ENCODE measurements at regions not wholly inside any gene's neighbourhood (a gene's known extent, or its start where the extent isn't known, plus 50 kb on each side); places are given as distances from the start of the nearest gene placed in this dataset.

DNA sequence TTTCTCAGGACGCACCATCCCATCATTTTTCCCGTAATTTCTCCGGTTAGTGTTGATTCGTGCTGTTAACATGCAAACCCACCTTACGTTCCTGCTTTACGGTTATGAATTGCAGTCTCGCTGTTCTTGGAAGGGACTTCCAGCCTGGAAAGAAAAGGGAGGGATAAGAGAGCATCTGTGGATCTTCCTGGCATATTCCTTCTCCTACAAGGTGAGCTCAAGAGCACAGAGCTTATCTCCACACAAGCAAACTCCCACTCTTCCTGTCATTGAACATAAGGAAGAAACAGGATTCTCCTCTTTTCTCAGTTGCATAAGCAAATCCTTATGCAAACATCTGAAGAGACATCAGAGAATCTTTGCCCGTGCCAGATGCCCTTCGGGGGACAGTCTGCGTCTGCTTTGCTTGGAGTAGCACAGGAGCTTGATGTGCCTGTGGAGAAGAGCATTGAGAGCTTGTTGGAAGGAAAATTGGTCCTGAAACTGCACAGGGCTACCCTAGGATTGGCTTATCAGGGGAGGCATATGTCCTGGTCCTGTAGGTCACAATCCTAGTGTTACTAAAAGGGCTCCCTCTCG is 127.0 kb downstream of the ASMT start:
- TF ChIP-seq EP300 (IDR thresholded peaks at IDR 0.05) (no peak), POLR2A (IDR thresholded peaks at IDR 0.05) (no peak), POLR2AphosphoS5 (IDR thresholded peaks at IDR 0.05) (no peak)
- TF ChIP-seq, protein P1, sequence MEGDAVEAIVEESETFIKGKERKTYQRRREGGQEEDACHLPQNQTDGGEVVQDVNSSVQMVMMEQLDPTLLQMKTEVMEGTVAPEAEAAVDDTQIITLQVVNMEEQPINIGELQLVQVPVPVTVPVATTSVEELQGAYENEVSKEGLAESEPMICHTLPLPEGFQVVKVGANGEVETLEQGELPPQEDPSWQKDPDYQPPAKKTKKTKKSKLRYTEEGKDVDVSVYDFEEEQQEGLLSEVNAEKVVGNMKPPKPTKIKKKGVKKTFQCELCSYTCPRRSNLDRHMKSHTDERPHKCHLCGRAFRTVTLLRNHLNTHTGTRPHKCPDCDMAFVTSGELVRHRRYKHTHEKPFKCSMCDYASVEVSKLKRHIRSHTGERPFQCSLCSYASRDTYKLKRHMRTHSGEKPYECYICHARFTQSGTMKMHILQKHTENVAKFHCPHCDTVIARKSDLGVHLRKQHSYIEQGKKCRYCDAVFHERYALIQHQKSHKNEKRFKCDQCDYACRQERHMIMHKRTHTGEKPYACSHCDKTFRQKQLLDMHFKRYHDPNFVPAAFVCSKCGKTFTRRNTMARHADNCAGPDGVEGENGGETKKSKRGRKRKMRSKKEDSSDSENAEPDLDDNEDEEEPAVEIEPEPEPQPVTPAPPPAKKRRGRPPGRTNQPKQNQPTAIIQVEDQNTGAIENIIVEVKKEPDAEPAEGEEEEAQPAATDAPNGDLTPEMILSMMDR (IDR thresholded peaks at IDR 0.05) = no peak
- no peaks in the 10 kb centered on the region for H3K4me1 ChIP-seq
- H3K27me3 ChIP-seq = no peaks in the 10 kb centered on the region
- no peak overlapping the region for H3K27ac ChIP-seq
- DNase-seq (no peak), ATAC-seq (ENCODE audit: low FRiP score in 2 of 2) (no peak)
- H3K36me3 ChIP-seq = no peaks in the 10 kb centered on the region
- H3K9me3 ChIP-seq = no peaks in the 10 kb centered on the region
- WGBS, 2 donors = 73 to 80% methylated on average over 11 of the region's 11 CpGs
- no peak overlapping the region for H3K4me3 ChIP-seq

DNA sequence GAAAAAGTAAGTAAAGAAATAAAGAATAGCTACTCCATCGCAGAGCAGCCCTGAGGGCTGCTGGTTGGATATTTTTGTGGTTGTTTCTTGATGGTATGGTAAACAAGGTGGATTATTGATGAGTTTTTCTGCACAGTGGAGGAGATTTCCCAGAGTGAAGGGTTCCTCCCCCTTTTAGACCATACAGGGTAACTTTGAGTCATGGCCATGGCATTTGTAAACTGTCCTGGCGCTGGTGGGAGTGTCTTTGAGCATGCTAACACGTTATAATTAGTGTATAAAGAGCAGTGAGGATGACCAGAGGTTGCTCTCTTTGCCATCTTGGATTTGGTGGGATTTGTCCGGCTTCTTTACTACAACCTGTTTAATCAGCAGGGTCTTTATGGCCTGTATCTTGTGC is 128.2 kb downstream of the ASMT start:
- 47 to 58% methylated on average over 4 of the region's 4 CpGs for WGBS, 2 donors
- no peak for ATAC-seq (ENCODE audit: low FRiP score in 2 of 2)
- TF ChIP-seq EP300 (IDR thresholded peaks at IDR 0.05) = no peak
- no peak for TF ChIP-seq POLR2AphosphoS5 (IDR thresholded peaks at IDR 0.05)
- TF ChIP-seq POLR2A (IDR thresholded peaks at IDR 0.05) = no peak
- TF ChIP-seq, protein P1 (IDR thresholded peaks at IDR 0.05) = no peak

DNA sequence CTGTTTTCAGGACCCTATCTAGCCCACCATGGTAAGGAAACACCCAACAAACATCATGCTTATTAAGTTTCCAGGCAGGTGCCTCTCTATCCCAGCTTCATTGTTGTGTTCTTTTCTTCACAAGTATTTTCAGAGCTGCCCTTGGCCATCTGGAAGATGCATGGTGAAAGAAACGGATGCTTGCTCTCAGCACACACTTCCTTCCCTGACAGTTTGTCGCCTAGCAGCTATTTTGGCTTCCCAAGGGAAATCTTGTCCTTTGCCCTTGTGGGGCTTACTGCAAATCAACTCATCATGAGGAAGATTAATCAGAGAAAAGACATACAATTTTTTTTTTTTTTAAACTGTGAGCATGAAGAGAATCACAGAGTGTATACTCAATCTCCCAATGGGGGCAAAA is 128.8 kb downstream of the ASMT start:
- H3K36me3 ChIP-seq = no peaks in the 10 kb centered on the region
- TF ChIP-seq POLR2A (IDR thresholded peaks at IDR 0.05) (no peak), POLR2AphosphoS5 (IDR thresholded peaks at IDR 0.05) (peak in 1 of 2 donors; percentile 27)
- no peaks in the 10 kb centered on the region for H3K9me3 ChIP-seq
- no peak overlapping the region for H3K27ac ChIP-seq
- no peak for DNase-seq
- H3K4me3 ChIP-seq = no peak overlapping the region
- H3K4me1 ChIP-seq = no peaks in the 10 kb centered on the region
- 47 to 57% methylated on average over 2 of the region's 2 CpGs for WGBS, 2 donors
- no peaks in the 10 kb centered on the region for H3K27me3 ChIP-seq
- no peak for ATAC-seq (ENCODE audit: low FRiP score in 2 of 2)

More for the DNA sequence above, 128.2 kb downstream of the ASMT start:
- Histone ChIP-seq H3K4me3 (no peak overlapping the region), H3K27ac (no peak overlapping the region), H3K4me1 (no peaks in the 10 kb centered on the region), H3K36me3 (no peaks in the 10 kb centered on the region), H3K9me3 (no peaks in the 10 kb centered on the region), H3K27me3 (no peaks in the 10 kb centered on the region)
- DNase-seq = no peak

DNA sequence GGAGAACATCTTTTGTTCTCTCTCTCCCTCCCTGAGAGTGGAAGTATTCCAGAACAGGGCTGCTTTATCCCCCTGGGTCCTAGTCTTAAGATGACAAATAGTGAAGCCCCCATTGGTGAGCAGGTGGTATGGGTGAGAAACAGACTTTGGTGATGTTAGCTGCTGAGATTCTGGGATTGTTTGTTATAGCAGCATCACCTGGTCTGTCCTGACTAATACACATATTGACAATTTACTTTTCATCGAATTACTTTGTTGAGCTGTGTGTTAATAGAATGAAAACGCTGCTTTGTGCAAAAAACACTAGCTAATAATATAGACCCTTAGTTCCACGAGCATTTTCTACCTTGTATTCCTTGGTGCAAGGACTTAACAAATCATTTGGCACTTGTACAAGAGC is 133.5 kb downstream of the ASMT start:
- 67 to 84% methylated on average over 3 of the region's 3 CpGs for WGBS, 2 donors
- ATAC-seq (ENCODE audit: low FRiP score in 2 of 2) (no peak), DNase-seq (no peak)
- H3K4me1 ChIP-seq = no peaks in the 10 kb centered on the region
- TF ChIP-seq EP300 (IDR thresholded peaks at IDR 0.05) (no peak), POLR2AphosphoS5 (IDR thresholded peaks at IDR 0.05) (no peak), POLR2A (IDR thresholded peaks at IDR 0.05) (no peak)
- TF ChIP-seq, protein P1 (IDR thresholded peaks at IDR 0.05) = no peak
- no peaks in the 10 kb centered on the region for H3K9me3 ChIP-seq
- H3K4me3 ChIP-seq = no peak overlapping the region
- H3K36me3 ChIP-seq = no peaks in the 10 kb centered on the region
- no peak overlapping the region for H3K27ac ChIP-seq
- no peaks in the 10 kb centered on the region for H3K27me3 ChIP-seq

DNA sequence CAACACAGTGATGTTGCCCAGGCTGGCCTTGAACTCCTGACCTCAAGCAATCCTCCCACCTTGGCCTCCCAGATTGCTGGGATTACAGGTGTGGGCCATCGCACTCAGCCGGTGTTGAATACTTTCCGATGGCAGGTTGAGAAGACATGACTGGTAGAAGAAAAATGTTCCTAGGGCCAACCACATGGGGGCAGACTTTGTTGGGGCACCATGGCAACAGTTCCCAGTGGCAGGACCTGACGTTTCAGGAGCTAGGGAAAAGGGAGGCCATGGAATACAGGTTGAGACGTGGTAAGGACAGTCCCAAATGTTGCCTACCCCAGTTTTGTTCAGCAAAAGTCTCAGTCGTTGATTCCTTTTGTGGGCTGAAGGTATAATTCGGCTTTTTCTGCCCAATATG is 134.6 kb downstream of the ASMT start:
- H3K4me3 ChIP-seq = no peak overlapping the region
- no peaks in the 10 kb centered on the region for H3K4me1 ChIP-seq
- no peak for DNase-seq
- TF ChIP-seq POLR2AphosphoS5 (IDR thresholded peaks at IDR 0.05) = no peak
- TF ChIP-seq, protein P1 (IDR thresholded peaks at IDR 0.05) = no peak
- TF ChIP-seq EP300 (IDR thresholded peaks at IDR 0.05) = no peak
- TF ChIP-seq POLR2A (IDR thresholded peaks at IDR 0.05) = no peak
- ATAC-seq (ENCODE audit: low FRiP score in 2 of 2) = no peak
- H3K36me3 ChIP-seq = no peaks in the 10 kb centered on the region
- no peaks in the 10 kb centered on the region for H3K9me3 ChIP-seq
- H3K27ac ChIP-seq = no peak overlapping the region
- H3K27me3 ChIP-seq = no peaks in the 10 kb centered on the region
- WGBS, 2 donors = 75 to 79% methylated on average over 7 of the region's 7 CpGs
